ENCODE measurements at regions not wholly inside any gene's neighbourhood (a gene's known extent, or its start where the extent isn't known, plus 50 kb on each side); places are given as distances from the start of the nearest gene placed in this dataset.
A peak's percentile ranks its signal among the peaks of the same experiment; 100 is the strongest.

- WGBS (ENCODE audit: missing lambda C conversion rate) = 85% methylated on average over 7 of the region's 7 CpGs
Observed at GRCh38 chr2:237190966-237191713, 105.5 kb downstream of the COPS8 start.

GRCh38 chr2:237191714-237192081 lies 106.0 kb downstream of the COPS8 start:
- no peak overlapping the region for H3K4me2 ChIP-seq
- 78% methylated on average over 7 of the region's 8 CpGs for WGBS (ENCODE audit: missing lambda C conversion rate)
- ATAC-seq = no peak

More at GRCh38 chr2:237190966-237191713, 105.5 kb downstream of the COPS8 start:
- Histone ChIP-seq H3K4me1 (peaks cover under 1% of the 10 kb centered on the region; the same call in 1 of the 3 replicates), H3K4me2 (no peak overlapping the region), H3K27ac (peak overlapping the region in 1 of 2 experiments; percentile 43; a peak in 2 of 6 replicates), H3K9me3 (no peaks in the 10 kb centered on the region), H3K4me3 (no peak overlapping the region)
- FAIRE-seq (no peak), DNase-seq (ENCODE audit: low read depth in 1 of 2, low spot score in 1 of 2) (no peak), ATAC-seq (no peak)
- ChIA-PET POLR2A (no interaction called here), CTCF (interaction anchor here (1.9 kb wide), 1 partner anchor 219 kb away, joined by 9 read pairs; no protein-coding TSS in a partner anchor)
- TF ChIP-seq JUN (IDR thresholded peaks at IDR 0.05) (no peak), BHLHE40 (IDR thresholded peaks at IDR 0.05; ENCODE audit: low read depth, low read length) (no peak), POLR2AphosphoS2 (conservative IDR thresholded peaks at IDR 0.05; ENCODE audit: low read length) (no peak), PHF8 (IDR thresholded peaks at IDR 0.05; ENCODE audit: borderline replicate concordance, low read depth) (no peak), ATOH8 (CRISPR knock-in tag; IDR thresholded peaks at IDR 0.05; ENCODE audit: low read depth) (no peak), CBX8 (IDR thresholded peaks at IDR 0.05) (no peak), HOXA7 (CRISPR knock-in tag; IDR thresholded peaks at IDR 0.05) (no peak), RAD21 (conservative IDR thresholded peaks at IDR 0.05 in 1 of 2, IDR thresholded peaks at IDR 0.05 in 1 of 2) (no peak), RARB (CRISPR knock-in tag; IDR thresholded peaks at IDR 0.05) (no peak), FOXS1 (CRISPR knock-in tag; IDR thresholded peaks at IDR 0.05) (no peak), ESRRA (IDR thresholded peaks at IDR 0.05; ENCODE audit: borderline replicate concordance, low read length) (no peak), KDM1A (IDR thresholded peaks at IDR 0.05; ENCODE audit: low read depth) (no peak), MAZ (IDR thresholded peaks at IDR 0.05; ENCODE audit: borderline replicate concordance, low read depth, low read length) (no peak), CEBPB (IDR thresholded peaks at IDR 0.05) (no peak), SMC3 (IDR thresholded peaks at IDR 0.05) (no peak), MYC (IDR thresholded peaks at IDR 0.05; ENCODE audit: borderline replicate concordance, low read length) (no peak), FOSL2 (IDR thresholded peaks at IDR 0.05) (no peak), FOSL2 (CRISPR knock-in tag; IDR thresholded peaks at IDR 0.05) (no peak)
- TF ChIP-seq, protein P1, sequence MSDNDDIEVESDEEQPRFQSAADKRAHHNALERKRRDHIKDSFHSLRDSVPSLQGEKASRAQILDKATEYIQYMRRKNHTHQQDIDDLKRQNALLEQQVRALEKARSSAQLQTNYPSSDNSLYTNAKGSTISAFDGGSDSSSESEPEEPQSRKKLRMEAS (IDR thresholded peaks at IDR 0.05) = no peak
- TF ChIP-seq, protein P2, sequence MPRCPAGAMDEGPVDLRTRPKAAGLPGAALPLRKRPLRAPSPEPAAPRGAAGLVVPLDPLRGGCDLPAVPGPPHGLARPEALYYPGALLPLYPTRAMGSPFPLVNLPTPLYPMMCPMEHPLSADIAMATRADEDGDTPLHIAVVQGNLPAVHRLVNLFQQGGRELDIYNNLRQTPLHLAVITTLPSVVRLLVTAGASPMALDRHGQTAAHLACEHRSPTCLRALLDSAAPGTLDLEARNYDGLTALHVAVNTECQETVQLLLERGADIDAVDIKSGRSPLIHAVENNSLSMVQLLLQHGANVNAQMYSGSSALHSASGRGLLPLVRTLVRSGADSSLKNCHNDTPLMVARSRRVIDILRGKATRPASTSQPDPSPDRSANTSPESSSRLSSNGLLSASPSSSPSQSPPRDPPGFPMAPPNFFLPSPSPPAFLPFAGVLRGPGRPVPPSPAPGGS (IDR thresholded peaks at IDR 0.05) = no peak

More at GRCh38 chr2:237191714-237192081, 106.0 kb downstream of the COPS8 start:
- Histone ChIP-seq H3K27ac (peak overlapping the region in 1 of 2 experiments; percentile 43; a peak in 2 of 6 replicates), H3K9me3 (no peaks in the 10 kb centered on the region), H3K4me3 (no peak overlapping the region), H3K4me1 (peaks cover 6% of the 10 kb centered on the region)
- POLR2A ChIA-PET = no interaction called here
- TF ChIP-seq ZFP36 (IDR thresholded peaks at IDR 0.05; ENCODE audit: borderline replicate concordance, partially characterized antibody) = no peak
- TF ChIP-seq JUNB (IDR thresholded peaks at IDR 0.05) = no peak
- no peak for TF ChIP-seq KDM5A (IDR thresholded peaks at IDR 0.05)
- no peak for TF ChIP-seq CHD2 (IDR thresholded peaks at IDR 0.05; ENCODE audit: low read length, partially characterized antibody)
- TF ChIP-seq FOXS1 (CRISPR knock-in tag; IDR thresholded peaks at IDR 0.05) = no peak
- TF ChIP-seq EHF (CRISPR knock-in tag; IDR thresholded peaks at IDR 0.05) = no peak
- no peak for TF ChIP-seq ATOH8 (CRISPR knock-in tag; IDR thresholded peaks at IDR 0.05; ENCODE audit: low read depth)
- no peak for TF ChIP-seq GATA3 (IDR thresholded peaks at IDR 0.05; ENCODE audit: borderline replicate concordance)
- no peak for TF ChIP-seq HDAC2 (IDR thresholded peaks at IDR 0.05)
- TF ChIP-seq ZSCAN20 (CRISPR knock-in tag; IDR thresholded peaks at IDR 0.05) = no peak
- no peak for TF ChIP-seq NPAS2 (CRISPR knock-in tag; IDR thresholded peaks at IDR 0.05; ENCODE audit: borderline replicate concordance)
- TF ChIP-seq TP53 (CRISPR knock-in tag; IDR thresholded peaks at IDR 0.05) = no peak
- TF ChIP-seq MAFK (IDR thresholded peaks at IDR 0.05; ENCODE audit: partially characterized antibody) = no peak
- TF ChIP-seq CBX8 (IDR thresholded peaks at IDR 0.05) = no peak
- TF ChIP-seq, protein P1 (IDR thresholded peaks at IDR 0.05) = no peak
- TF ChIP-seq CTCF (IDR thresholded peaks at IDR 0.05) = no peak
- no peak for TF ChIP-seq PHF8 (IDR thresholded peaks at IDR 0.05; ENCODE audit: borderline replicate concordance, low read depth)
- CTCF ChIA-PET = interaction anchor here (1.6 to 2.3 kb wide), 5 partner anchors 11 to 218 kb away, joined by 3 to 9 read pairs (median 7); no protein-coding TSS in a partner anchor
- DNase-seq (ENCODE audit: low read depth in 1 of 2, low spot score in 1 of 2) = no peak
- FAIRE-seq = no peak

Data from A549 (cell line).